ENCODE measurements at regions not wholly inside any gene's neighbourhood (a gene's known extent, or its start where the extent isn't known, plus 50 kb on each side); places are given as distances from the start of the nearest gene placed in this dataset.

DNA sequence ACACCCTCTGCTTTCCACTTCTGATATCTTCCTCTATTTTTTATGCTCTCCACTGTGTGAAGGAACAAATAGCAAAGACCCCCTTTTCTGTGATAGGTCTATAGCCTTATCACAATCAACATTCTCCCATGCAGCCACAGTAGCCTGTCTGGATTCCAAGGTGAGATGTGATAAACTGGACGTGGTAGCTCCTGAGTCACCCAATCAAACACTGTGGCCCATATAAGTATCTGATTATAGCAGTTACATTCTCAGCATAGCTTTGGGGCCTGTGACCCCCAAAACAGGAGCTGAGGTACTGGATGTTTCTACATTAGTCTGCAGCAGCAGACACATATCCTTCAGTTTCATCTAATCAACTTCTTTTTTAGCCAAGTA is 172.7 kb upstream of the IGFBP7 start (continued):
- TF ChIP-seq MAFF (IDR thresholded peaks at IDR 0.05; ENCODE audit: low read depth, low read length) (no peak), MBD4 (IDR thresholded peaks at IDR 0.05; ENCODE audit: borderline replicate concordance, low read length) (no peak), ZNF709 (CRISPR knock-in tag; IDR thresholded peaks at IDR 0.05) (no peak)
- TF ChIP-seq, protein P1, sequence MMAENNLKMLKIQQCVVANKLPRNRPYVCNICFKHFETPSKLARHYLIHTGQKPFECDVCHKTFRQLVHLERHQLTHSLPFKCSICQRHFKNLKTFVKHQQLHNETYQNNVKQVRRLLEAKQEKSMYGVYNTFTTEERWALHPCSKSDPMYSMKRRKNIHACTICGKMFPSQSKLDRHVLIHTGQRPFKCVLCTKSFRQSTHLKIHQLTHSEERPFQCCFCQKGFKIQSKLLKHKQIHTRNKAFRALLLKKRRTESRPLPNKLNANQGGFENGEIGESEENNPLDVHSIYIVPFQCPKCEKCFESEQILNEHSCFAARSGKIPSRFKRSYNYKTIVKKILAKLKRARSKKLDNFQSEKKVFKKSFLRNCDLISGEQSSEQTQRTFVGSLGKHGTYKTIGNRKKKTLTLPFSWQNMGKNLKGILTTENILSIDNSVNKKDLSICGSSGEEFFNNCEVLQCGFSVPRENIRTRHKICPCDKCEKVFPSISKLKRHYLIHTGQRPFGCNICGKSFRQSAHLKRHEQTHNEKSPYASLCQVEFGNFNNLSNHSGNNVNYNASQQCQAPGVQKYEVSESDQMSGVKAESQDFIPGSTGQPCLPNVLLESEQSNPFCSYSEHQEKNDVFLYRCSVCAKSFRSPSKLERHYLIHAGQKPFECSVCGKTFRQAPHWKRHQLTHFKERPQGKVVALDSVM (CRISPR knock-in tag; IDR thresholded peaks at IDR 0.05), result no peak

DNA sequence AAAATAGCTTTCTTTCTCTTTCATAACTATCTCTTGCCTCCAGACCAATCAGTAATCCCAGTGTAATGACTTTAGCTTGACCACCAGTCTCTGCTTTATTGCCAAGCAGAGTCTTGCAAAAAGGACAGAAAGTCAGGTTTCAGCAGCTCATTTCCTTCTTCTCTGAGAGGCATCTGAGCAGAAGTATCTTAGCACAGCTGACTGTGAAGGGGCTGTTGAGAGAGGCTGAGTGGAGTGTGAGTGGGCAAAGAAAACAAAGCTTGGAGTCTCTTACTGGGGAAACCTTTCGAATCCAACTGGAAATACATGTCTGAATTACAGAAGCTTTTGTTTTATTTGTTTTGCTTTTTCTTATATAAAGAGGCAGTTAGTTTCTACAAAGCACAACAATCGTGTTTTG is 170.3 kb upstream of the IGFBP7 start:
- H3K4me3 ChIP-seq (replicated peaks in 1 of 3; ENCODE audit: insufficient read depth in 1 of 3, low read depth in 2 of 3, low read length in 3 of 3), result no peak overlapping the region
- ChIA-PET CTCF (ENCODE audit: low intra/inter-chr PET ratio, low total read pairs) (no interaction called here), POLR2A (no interaction called here)
- no peak overlapping the region for H2AFZ ChIP-seq (ENCODE audit: low read length)
- BruUV-seq (replicated peaks), result no TSS peak
- no peak for FAIRE-seq
- DNase-seq (ENCODE audit: low spot score), result no peak
- WGBS (ENCODE audit: low lambda C conversion rate), result 3% methylated on average over 2 of the region's 2 CpGs
- no peaks in the 10 kb centered on the region for H3K4me1 ChIP-seq (ENCODE audit: insufficient read depth, low read length)
- no peaks in the 10 kb centered on the region; a peak in 2 of 5 replicates for H3K27me3 ChIP-seq (ENCODE audit: control insufficient read depth in 1 of 2, insufficient read depth in 2 of 2, low read length in 2 of 2)
- H3K9me3 ChIP-seq (ENCODE audit: low read length), result no peaks in the 10 kb centered on the region
- no peaks in the 10 kb centered on the region for H3K79me2 ChIP-seq (ENCODE audit: insufficient read depth, low read length)
- in situ Hi-C loops (cut with HindIII; ENCODE audit: extremely low pct_ligation_motif_present, low pct_unique_long_range_greater_than_20kb), result no loop called here
- no peak overlapping the region for H3K9ac ChIP-seq (ENCODE audit: insufficient read depth, low read depth, low read length)
- H4K20me1 ChIP-seq (ENCODE audit: insufficient read depth, low read length), result no peaks in the 10 kb centered on the region
- no peak overlapping the region for H3K27ac ChIP-seq (ENCODE audit: extremely low read length, insufficient read depth, low read length)
- no peak for ATAC-seq
- H3K4me2 ChIP-seq (ENCODE audit: low read depth, low read length), result no peak overlapping the region
- intact Hi-C loops (cut with micrococcal nuclease; ENCODE audit: unreplicated experiment), result no loop called here
- no peaks in the 10 kb centered on the region for H3K36me3 ChIP-seq (replicated peaks in 1 of 2; ENCODE audit: control insufficient read depth in 1 of 2, insufficient read depth in 2 of 2, low read length in 2 of 2)
- TF ChIP-seq RFX3 (CRISPR knock-in tag; IDR thresholded peaks at IDR 0.05) (no peak), TCF7L2 (IDR thresholded peaks at IDR 0.05; ENCODE audit: low read depth, low read length) (no peak), SYNCRIP (IDR thresholded peaks at IDR 0.05; ENCODE audit: insufficient read depth, low read depth, low read length) (no peak), MEF2D (CRISPR knock-in tag; IDR thresholded peaks at IDR 0.05) (no peak), FOXJ3 (CRISPR knock-in tag; IDR thresholded peaks at IDR 0.05; ENCODE audit: borderline replicate concordance) (no peak)
- TF ChIP-seq, protein P2, sequence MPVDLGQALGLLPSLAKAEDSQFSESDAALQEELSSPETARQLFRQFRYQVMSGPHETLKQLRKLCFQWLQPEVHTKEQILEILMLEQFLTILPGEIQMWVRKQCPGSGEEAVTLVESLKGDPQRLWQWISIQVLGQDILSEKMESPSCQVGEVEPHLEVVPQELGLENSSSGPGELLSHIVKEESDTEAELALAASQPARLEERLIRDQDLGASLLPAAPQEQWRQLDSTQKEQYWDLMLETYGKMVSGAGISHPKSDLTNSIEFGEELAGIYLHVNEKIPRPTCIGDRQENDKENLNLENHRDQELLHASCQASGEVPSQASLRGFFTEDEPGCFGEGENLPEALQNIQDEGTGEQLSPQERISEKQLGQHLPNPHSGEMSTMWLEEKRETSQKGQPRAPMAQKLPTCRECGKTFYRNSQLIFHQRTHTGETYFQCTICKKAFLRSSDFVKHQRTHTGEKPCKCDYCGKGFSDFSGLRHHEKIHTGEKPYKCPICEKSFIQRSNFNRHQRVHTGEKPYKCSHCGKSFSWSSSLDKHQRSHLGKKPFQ (CRISPR knock-in tag; IDR thresholded peaks at IDR 0.05; ENCODE audit: insufficient replicate concordance), result no peak
- TF ChIP-seq, protein P3, sequence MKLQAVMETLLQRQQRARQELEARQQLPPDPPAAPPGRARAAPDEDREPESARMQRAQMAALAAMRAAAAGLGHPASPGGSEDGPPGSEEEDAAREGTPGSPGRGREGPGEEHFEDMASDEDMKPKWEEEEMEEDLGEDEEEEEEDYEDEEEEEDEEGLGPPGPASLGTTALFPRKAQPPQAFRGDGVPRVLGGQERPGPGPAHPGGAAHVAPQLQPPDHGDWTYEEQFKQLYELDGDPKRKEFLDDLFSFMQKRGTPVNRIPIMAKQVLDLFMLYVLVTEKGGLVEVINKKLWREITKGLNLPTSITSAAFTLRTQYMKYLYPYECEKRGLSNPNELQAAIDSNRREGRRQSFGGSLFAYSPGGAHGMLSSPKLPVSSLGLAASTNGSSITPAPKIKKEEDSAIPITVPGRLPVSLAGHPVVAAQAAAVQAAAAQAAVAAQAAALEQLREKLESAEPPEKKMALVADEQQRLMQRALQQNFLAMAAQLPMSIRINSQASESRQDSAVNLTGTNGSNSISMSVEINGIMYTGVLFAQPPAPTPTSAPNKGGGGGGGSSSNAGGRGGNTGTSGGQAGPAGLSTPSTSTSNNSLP (IDR thresholded peaks at IDR 0.05; ENCODE audit: low read depth, low read length), result no peak
- TF ChIP-seq, protein P4, sequence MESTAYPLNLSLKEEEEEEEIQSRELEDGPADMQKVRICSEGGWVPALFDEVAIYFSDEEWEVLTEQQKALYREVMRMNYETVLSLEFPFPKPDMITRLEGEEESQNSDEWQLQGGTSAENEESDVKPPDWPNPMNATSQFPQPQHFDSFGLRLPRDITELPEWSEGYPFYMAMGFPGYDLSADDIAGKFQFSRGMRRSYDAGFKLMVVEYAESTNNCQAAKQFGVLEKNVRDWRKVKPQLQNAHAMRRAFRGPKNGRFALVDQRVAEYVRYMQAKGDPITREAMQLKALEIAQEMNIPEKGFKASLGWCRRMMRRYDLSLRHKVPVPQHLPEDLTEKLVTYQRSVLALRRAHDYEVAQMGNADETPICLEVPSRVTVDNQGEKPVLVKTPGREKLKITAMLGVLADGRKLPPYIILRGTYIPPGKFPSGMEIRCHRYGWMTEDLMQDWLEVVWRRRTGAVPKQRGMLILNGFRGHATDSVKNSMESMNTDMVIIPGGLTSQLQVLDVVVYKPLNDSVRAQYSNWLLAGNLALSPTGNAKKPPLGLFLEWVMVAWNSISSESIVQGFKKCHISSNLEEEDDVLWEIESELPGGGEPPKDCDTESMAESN (CRISPR knock-in tag; conservative IDR thresholded peaks at IDR 0.05), result no peak
- TF ChIP-seq, protein P5, sequence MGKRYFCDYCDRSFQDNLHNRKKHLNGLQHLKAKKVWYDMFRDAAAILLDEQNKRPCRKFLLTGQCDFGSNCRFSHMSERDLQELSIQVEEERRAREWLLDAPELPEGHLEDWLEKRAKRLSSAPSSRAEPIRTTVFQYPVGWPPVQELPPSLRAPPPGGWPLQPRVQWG (CRISPR knock-in tag; IDR thresholded peaks at IDR 0.05; ENCODE audit: borderline replicate concordance, low read depth), result no peak
- TF ChIP-seq, protein P6, sequence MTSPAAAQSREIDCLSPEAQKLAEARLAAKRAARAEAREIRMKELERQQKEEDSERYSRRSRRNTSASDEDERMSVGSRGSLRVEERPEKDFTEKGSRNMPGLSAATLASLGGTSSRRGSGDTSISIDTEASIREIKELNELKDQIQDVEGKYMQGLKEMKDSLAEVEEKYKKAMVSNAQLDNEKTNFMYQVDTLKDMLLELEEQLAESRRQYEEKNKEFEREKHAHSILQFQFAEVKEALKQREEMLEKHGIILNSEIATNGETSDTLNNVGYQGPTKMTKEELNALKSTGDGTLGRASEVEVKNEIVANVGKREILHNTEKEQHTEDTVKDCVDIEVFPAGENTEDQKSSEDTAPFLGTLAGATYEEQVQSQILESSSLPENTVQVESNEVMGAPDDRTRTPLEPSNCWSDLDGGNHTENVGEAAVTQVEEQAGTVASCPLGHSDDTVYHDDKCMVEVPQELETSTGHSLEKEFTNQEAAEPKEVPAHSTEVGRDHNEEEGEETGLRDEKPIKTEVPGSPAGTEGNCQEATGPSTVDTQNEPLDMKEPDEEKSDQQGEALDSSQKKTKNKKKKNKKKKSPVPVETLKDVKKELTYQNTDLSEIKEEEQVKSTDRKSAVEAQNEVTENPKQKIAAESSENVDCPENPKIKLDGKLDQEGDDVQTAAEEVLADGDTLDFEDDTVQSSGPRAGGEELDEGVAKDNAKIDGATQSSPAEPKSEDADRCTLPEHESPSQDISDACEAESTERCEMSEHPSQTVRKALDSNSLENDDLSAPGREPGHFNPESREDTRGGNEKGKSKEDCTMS (CRISPR knock-in tag; conservative IDR thresholded peaks at IDR 0.05), result no peak

Data from HepG2 (cell line).